Right forelimb (tissue), 1 donor: ENCODE measurements at regions not wholly inside any gene's neighbourhood (a gene's known extent, or its start where the extent isn't known, plus 50 kb on each side); places are given as distances from the start of the nearest gene placed in this dataset.
"Not testable (repeated sequence)": the region's sequence is repeated elsewhere in the genome, so short reads cannot be mapped to it uniquely, and the experiment has no call there.

Experiments
- DNase-seq: peaks from one replicate; pipeline ENCODE4 v3.0.0-alpha.2; 2018

DNA sequence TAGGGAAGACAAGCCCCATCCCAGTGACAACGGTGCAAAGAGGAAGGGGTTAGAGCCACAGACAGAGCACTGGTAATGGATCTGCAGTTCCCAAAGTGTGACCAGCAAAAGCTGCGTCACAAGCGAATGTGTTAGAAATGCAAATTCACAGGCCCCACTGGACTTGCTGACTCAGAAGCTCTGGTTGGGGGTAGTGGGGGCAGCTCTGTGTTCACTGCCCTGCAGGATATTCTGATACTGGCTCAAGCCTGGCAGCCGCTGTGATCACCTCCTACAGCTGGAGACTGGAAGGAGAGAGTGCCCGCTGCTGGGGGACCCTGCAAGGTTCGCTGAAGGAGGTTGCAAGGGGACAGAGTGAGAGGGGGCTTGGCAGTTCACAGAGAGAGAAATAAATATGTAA, 179.7 kb upstream of the CDH4 start:
- no peak for DNase-seq

GRCh38 chr20:61073376-61073775, 178.7 kb upstream of the CDH4 start:
- no peak for DNase-seq

- no peak for DNase-seq
Observed at GRCh38 chr20:61082720-61083119, 169.3 kb upstream of the CDH4 start.

DNA sequence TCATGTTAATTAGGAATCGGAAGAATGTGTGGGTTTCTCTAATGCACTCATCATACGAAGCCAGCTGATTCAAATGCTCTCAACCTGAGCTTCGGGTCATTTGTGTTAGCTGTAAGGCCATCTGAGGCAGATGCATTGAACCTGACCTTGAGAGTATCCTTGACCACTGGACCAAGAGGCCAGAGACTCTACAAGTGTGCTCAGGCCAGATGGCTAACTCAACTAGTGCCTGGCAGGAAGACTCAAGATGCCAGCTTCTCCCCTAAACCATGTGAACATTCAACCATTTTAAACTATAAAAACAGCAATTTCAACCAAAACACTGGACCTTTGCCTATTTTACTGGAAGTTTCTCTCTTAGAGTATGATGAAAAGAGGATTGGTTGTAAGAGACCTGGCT, 168.6 kb upstream of the CDH4 start:
- no peak for DNase-seq

DNA sequence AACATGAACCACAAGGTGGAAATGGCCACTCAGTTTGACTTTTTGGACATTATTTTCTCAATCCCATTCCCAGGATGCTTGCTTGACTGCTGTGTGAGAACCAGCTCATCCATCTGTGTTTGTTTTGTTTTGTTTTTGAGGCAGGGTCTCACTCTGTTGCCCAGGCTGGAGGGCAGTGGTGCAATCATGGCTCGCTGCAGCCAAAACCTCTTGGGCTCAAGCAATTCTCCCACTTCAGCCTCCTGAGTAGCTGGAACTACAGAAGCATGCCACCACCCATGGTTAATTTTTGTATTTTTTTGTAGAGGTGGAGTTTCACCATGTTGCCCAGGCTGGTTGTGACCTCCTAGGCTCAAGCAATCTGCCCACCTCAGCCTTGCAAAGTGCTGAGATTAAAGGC, 166.0 kb upstream of the CDH4 start:
- DNase-seq = no peak

GRCh38 chr20:61090541-61090940, 161.5 kb upstream of the CDH4 start:
- DNase-seq = no peak

GRCh38 chr20:61092251-61092650, 159.8 kb upstream of the CDH4 start:
- no peak for DNase-seq

GRCh38 chr20:61094581-61094980, 157.5 kb upstream of the CDH4 start:
- no peak for DNase-seq

- DNase-seq = no peak
Observed at GRCh38 chr20:61096463-61096862, 155.6 kb upstream of the CDH4 start.

DNA sequence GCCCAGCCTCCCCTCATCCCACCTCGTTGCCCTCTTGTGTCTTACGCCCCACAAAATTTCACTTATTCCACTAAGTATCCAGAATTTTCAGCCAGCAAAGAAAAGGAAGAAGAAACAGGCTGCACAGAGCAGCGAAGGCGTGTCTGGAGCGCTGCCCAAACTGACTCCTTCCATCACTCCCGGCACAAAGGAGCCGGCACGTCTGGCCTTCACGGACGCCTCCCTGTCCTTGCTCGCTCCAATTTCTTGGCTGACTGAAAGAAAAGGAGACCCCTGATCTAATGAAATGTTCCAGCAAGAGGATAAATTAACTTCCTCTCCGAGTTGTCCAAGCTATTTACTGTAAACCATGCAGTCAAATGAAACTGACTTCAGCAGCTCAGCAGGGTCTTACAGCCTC, 152.3 kb upstream of the CDH4 start:
- peak; percentile 79 for DNase-seq

DNA sequence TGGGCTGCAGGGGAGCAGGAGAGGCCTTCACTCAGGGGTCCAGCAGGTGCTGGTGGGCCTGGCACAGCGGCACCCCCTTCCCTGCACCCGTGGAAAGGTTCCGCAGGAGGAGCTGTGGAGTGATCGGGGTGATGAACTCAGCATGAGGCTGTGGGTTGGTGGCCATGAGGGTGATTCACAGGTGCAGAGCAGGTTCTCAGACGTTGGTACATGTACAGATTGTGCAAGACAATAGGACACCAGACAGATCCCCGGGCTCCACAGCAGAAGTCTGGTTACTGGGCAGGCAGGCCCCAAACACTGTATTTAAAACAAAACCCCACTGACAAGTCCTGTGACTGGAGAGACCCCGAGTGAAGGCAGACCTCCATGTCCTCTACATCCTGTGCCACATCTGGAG, 151.6 kb upstream of the CDH4 start:
- no peak for DNase-seq

- DNase-seq = not testable (repeated sequence)
Observed at GRCh38 chr20:61101321-61101720, 150.7 kb upstream of the CDH4 start.

DNA sequence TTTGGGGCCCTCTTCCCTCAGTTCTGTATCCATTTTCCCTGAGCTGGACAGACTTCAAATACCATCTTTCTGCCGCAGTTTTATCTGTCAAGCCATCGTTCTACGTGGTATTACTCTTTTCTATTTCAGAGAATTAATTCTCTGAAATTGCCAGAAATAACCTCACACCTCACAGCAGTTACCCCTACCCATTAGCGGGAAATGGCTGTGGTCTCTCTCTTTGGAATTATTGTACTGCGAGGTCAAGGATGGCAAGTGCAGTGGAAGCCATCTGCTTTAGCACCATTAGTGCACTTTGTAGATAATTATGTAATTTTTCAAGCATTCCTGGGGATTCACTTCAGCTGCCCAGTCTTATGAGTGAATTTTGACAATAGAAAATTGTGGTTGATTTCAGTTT, 147.8 kb upstream of the CDH4 start:
- DNase-seq = no peak

DNA sequence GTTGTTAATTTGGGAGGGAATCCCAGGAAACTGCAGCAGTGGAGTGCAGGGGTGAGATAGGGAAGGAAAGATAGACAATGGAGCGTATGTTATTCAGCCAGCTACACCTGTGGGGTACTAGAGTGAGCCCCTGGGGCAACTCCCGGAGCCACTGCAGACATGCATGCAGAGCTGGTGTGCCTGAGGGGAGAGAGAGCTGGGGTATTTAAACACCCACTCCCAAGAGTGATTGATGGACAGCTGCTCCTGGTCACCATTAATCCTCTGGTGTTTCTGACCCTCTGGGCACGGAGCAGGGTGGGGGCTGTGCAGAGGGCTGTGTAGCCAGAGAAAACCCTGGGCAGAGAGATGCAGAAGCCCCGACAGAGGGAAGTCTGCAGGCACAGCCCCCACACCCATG, 146.7 kb upstream of the CDH4 start:
- no peak for DNase-seq

- no peak for DNase-seq
Observed at GRCh38 chr20:61106438-61106837, 145.6 kb upstream of the CDH4 start.

DNA sequence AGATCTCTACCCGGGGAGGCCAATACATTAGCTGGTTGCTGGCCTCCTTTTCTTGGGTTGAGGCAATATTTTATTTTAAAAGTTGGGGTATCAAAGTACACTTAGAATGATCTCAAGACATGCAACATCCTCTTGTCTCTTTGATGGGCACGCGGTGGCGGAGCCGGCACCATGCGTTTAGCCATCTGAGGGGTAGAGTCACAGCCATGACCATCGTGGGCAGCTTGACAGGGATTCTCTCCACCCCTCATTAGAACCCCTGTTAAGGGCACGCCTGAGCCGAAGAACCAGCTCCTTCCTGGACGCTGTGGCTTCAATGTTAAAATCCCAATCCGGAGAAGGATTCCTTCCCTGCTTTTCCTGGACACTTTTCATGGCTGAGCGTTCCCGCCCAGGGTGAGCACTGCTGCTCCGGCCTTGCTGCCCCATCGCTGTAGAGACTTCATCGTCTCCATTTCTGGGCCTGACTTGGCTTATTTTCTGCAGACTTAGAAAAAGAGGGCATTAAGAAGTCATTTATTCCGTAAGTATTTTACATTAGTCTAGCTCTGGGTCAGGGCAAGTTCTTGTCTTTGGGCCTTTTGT, 142.7 kb upstream of the CDH4 start:
- DNase-seq = no peak

GRCh38 chr20:61112515-61112914, 139.5 kb upstream of the CDH4 start:
- no peak for DNase-seq

- DNase-seq = no peak
Observed at GRCh38 chr20:61113731-61114130, 138.3 kb upstream of the CDH4 start.

DNA sequence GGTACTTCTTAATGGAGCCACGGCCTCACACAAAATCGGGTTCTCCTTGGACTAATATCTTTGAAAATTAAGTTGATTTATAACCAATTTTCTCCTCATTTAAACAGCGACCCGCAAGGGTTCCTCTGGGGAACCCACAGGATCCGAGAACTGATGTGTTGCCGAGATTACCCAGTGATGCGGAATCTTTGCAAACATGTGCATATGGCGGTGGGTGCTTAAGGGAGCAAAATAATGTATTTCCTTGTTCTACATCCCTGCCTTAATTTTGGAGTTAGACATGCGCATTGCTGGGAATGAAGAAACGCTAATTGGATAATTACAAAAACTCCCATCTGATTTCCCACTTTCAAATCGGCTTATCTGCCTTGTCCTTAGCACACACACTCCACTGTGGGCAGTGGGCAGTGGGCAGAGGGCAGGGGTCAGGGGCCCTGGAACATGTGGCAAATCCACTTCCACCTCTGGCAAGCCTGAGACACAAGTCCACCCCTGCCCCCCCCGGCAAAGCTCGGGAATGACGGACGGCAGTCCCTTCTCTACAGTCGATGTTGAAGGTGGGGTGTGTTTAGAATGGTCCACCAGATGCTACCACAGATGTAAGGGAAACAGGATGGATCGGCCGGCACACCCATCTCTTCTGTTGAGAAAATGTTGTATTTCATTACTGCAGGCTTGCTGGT, 137.4 kb upstream of the CDH4 start:
- no peak for DNase-seq

- no peak for DNase-seq
Observed at GRCh38 chr20:61115364-61116065, 136.5 kb upstream of the CDH4 start.

DNA sequence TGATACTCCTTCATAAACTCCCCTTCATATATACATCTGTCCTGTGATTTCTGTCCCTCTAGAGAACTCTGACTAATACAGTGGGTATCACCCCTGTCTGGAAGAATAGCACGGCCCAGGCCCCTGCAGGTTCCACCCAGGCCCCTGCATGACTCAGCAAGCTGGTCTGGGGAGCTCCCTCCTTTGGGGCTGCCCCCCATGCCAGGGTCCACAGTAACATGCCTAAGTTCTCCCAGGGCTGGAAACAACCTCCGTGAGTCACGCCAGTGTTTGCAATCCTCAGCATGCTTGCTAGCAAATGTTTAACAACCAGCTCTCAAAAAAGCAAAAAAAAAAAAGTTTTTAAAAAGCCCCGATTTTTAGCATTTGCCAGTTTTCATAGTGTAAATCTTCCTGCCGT, 134.3 kb upstream of the CDH4 start:
- DNase-seq = no peak

DNA sequence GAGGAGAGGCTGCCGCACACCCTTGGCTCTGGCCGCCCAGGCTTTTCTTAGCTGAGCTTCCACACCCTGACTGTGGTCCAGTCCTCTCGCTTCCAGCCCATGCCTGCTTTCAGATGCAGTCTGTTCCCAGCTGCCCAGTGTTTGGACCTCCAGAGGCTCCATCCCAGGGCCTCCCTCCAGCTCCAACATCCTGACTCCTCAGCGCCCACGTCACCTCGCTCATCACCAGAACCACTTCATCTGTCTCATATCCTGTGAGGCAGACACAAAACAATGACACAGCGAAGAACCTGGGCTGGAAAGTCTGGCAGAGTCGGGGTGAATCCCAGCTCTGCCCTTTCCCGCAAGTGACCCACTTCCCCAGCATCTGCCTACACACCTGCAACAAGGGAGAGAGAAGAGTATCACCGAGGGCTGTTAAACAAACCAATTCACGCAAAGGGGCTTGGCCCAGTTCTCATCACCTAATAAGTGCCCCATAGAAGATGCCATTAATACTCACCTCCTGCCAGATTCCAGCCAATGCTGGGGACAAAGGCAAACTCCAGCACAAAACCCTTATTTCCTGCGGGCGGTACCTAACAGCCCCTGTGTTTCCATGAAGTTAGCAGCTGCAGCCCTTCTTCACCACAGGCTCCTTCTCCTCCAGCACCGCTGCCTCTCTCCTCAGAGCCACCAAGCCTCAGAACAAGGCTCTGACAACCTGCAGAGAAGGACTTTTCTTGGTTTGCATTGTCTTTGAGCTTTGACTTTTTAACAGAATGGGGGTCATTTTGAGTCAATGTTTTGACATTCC, 133.4 kb upstream of the CDH4 start:
- no peak for DNase-seq

DNA sequence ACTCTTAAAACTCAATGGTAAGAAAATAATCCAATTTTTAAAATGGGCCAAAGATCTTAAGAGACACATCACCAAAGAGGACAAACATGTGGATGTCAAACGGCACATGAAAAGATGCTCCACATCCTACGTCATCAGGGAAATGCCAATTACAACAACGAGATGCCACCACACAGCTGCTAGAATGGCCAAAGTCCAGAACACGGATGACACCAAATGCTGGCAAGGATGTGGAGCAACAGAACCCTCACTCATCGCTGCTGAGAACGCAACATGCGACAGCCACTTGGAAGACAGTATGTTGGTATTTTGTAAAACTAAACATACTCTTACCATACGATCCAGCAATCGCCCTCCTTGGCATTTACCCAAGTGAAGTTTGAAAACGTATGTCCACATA, 132.8 kb upstream of the CDH4 start:
- DNase-seq = no peak
